ENCODE measurements at regions not wholly inside any gene's neighbourhood (a gene's known extent, or its start where the extent isn't known, plus 50 kb on each side); places are given as distances from the start of the nearest gene placed in this dataset.

GRCh38 chr1:56416495-56416894 is 162.9 kb downstream of the PLPP3 start:
- no peak for DNase-seq

DNA sequence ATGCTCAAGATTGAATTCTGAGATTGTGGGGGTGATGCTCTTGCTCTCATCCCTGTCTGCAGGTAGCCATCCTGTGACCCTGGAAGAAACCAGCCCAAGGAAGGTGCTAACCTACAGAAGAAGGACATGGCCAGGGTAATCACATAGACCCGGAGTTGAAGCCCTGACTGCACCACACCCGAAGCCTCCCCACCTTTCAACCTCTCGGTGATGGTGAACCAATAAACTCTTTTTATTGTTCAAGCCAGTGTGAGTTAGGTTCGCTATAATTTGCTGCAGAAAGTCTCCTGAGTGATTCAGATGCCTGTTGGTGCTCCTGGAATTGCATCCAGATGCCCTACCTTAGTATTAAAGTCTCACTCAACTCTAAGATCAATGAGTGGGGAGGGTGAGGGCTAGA is 163.6 kb downstream of the PLPP3 start:
- no peak for DNase-seq

GRCh38 chr1:56415258-56415657 is 164.1 kb downstream of the PLPP3 start:
- no peak for DNase-seq

- DNase-seq = no peak
These were observed 164.6 kb downstream of the PLPP3 start for GRCh38 chr1:56414728-56415224.

- DNase-seq = no peak
These were observed 165.6 kb downstream of the PLPP3 start for GRCh38 chr1:56413671-56414199.

DNA sequence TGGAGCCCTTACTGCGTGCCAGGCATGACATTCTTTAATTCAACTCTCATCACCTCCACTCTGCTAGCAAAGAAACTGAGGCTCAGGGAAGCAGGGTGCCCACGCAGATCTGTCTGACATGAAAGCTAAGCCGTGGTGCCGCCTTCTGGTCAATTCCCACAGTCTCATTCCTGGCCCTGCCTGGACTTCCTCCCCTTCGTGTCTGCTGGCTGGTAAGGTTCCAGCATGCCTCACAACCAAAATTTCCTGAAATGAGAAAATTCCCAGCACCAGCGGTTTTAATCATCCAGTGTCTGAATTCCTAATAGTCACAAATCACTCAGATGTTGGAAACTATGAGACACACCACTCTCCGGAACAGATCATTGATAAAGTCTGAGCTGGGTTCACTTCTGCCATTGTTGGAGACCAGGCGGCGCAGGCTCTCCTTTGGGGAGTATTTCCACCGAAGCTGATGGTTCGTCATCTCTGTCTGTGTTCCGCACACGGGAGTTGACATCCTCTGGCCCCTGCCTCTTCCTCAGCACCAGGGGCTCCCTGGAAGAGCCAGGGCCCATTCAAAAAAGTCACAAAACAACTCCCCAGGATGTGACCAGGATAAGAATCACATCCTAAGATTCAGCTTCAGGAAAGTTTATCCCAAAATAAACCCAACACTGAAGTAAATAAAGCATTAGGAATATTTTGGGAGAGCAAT is 167.7 kb downstream of the PLPP3 start:
- no peak for DNase-seq

- DNase-seq = no peak
These were observed 168.3 kb downstream of the PLPP3 start for GRCh38 chr1:56411021-56411420.

DNA sequence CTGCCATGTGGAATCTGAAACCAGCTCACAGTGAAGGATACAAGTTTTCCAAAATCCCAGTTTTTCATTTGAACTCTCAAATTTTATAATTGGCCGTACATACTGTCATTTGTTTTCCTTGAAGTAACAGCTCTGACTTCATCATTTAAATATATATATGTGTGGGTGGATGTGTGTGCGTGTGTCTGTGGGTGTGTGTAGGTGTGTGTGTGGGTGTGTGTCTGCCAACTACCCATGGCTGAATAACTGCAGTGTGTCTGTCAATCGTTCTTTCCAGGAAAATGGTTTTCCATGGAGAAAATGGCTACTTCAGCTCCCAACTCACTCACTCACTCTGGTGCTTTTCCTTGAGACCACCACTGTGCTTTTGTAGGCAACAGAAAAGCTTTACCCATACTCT is 169.0 kb downstream of the PLPP3 start:
- no peak for DNase-seq

DNA sequence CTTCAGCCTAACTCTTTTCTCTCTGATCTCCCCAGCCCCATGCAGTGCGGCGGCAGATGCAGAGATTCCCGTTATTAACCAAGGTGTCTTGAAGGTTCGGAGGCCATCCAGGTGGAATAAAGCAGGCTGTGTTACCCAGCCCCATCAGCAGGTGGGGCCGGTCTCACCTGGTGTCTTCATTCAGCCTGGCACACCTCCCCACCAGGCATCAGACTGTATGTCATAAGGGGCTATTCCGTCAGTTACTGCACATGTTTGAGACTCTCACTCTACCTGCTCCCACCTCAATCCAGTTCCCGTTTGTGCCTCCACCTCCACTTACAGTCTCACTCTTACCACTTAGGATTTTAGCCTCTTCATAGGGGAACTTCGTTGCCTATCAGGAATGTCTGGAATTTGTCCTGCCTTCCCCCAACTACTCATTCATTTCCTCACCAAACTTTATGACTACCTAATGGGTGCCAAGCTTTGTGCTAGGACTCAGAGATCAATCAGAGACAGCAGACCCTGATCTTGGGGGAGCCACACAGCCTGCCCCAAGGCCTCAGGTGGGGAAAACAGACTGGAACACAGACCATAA is 170.2 kb downstream of the PLPP3 start:
- DNase-seq = no peak

DNA sequence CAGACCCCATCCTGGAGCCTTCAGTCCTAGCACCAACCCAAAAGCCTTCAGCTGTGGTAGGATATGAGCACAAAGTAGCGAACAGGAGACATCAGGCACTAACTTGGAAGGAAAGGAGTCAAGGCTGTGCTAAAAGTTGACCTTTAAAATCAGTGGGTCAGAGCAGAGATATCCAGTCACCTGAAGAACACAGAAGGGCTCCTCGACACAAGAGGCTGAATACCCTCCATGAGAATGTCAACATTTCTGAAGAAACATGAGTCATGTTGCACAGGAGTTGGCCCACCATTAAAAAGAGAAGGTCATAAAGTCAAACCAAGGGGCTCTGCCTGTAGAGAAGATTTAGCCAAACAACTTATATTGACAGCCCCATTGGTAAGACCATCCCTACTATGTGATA is 172.5 kb downstream of the PLPP3 start:
- no peak for DNase-seq

- DNase-seq = no peak
These were observed 174.8 kb downstream of the PLPP3 start for GRCh38 chr1:56404561-56405030.

- no peak for DNase-seq
These were observed 175.3 kb downstream of the PLPP3 start for GRCh38 chr1:56404066-56404465.

DNA sequence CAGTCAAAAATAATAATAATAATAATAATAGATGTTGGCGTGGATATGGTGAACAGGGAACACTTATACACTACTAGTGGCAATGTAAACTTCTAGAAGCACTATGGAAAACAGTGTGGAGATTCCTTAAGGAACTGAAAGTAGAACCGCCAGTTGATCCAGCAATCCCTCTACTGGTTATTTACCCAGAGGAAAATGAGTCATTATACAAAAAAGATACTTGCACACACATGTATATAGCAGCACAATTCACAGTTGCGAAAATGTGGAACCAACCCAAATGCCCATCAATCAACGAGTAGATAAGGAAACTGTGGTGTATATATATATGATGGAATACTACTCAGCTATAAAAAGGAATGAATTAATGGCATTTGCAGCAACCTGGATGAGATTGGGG is 176.0 kb downstream of the PLPP3 start:
- DNase-seq = no peak

DNA sequence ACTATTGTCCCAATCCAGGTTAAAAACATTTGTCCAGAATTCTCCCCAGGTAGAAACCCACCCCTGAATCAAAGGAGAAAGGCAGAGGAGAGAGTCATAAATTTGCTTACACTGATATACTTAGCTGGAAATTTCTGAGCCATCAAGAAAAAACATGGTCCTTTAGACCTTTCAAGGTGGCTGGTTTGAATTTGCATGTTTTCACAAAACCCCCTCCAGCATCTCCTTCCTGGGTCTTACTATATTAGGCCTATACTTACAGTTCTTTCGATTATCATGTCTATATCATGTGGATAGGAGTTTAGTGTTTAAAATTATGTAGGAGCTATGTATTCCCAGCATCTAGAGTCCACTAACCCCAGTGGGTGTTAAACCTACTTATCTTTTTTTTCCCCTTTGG is 178.2 kb downstream of the PLPP3 start:
- DNase-seq = no peak

GRCh38 chr1:56400526-56400925 is 178.8 kb downstream of the PLPP3 start:
- DNase-seq = no peak

GRCh38 chr1:56399795-56400194 is 179.6 kb downstream of the PLPP3 start:
- no peak for DNase-seq

GRCh38 chr1:56399326-56399725 is 180.0 kb downstream of the PLPP3 start:
- no peak for DNase-seq

GRCh38 chr1:56397811-56398231 is 181.5 kb downstream of the PLPP3 start:
- no peak for DNase-seq

DNA sequence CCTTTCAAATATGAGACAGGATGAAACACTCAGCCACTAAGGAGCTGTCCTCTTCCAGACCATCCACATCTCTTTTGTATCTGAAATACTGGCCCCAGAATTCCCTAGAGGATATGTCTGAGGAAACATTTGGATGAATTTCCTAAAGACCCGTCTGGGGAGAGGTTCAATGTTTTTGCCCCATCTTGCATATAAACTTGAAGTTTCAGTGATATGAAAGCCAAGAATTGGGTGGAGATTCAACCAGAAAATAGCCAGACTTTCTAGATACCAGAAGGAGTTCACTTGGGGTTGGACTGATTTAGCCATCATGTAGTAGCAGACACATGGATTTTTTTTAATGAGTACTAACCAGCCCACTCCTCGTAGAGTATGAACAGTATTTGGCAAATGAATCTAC is 182.0 kb downstream of the PLPP3 start:
- no peak for DNase-seq

GRCh38 chr1:56396581-56396980 is 182.8 kb downstream of the PLPP3 start:
- DNase-seq = no peak

GRCh38 chr1:56395776-56396175 is 183.6 kb downstream of the PLPP3 start:
- DNase-seq = no peak

- no peak for DNase-seq
These were observed 185.1 kb downstream of the PLPP3 start for GRCh38 chr1:56394298-56394697.

DNA sequence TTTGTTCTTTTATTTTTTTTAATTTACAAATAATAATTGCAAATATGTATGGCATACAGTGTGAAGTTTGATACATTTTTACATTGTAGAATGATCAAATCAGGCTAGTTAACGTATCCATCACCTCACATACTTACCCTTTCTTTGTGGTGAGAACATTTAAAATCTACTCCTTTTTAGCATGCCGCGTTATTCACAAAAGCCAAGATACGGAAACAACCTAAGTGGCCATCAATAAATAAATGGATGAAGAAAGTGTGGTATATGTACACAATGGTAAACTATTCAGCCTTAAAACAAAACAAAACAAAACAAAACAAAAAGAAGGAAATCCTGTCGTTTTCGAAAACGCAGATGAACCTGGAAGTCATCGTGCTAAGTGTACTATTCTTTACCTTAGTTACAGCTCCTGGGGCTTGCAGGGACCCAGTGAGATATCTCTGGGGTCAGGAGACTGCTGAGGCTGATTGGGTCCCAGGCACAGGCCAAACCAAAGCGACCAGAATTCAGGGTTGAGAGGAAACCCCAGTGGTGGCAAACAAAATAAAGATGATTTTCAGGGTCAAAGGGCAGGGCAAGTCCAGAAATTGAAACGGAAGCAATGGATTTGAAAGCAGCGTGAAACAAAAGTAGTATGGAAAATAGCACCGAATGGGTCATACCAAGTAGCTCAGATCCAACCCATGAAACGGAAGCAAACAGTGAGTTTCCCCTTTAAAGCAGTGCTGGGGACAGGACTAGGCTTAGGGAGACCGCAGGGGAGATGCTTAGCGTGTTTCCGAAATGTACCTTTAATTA is 188.2 kb downstream of the PLPP3 start:
- no peak for DNase-seq
